K562 (cell line): ENCODE measurements at regions not wholly inside any gene's neighbourhood (a gene's known extent, or its start where the extent isn't known, plus 50 kb on each side); places are given as distances from the start of the nearest gene placed in this dataset.
A peak's percentile ranks its signal among the peaks of the same experiment; 100 is the strongest.

Experiments
- ATF7 ChIP-seq: fragments of 450-650 bp; IDR thresholded peaks from 2 replicates; pipeline ENCODE4 v1.7.1; 2014; ENCODE audit warnings: mild to moderate bottlenecking, moderate library complexity
- CBX1 ChIP-seq: sonication (generic); IDR thresholded peaks from 2 replicates; pipeline ENCODE4 v1.6.1; 2016; ENCODE audit warnings: antibody characterized with exemption, low read depth, mild to moderate bottlenecking
- CEBPG ChIP-seq, 3 experiments: fragments of 200-800 bp in 1 of 3; sonication (Bioruptor generic) in 1 of 3; sonication (generic) in 1 of 3; formaldehyde crosslinking in 1 of 3; IDR thresholded peaks in 2 of 3; conservative IDR thresholded peaks in 1 of 3; 2 replicates each; pipeline versions ENCODE4 v1.6.1 to v1.8.0; 2016 to 2022; ENCODE audit warnings: missing compliant biosample characterization in 2 of 3, missing genetic modification characterization in 2 of 3, mild to moderate bottlenecking in 1 of 3, missing genetic modification reagents in 1 of 3
- FOXK1 ChIP-seq: sonication (generic); formaldehyde crosslinking; IDR thresholded peaks from 2 replicates; pipeline ENCODE4 v1.8.0; 2022; ENCODE audit warnings: missing genetic modification reagents, mild to moderate bottlenecking, borderline replicate concordance
- HDGF ChIP-seq: fragments of 450-650 bp; IDR thresholded peaks from 2 replicates; pipeline ENCODE4 v1.6.1; 2016
- HNRNPL ChIP-seq: fragments of 200-400 bp; formaldehyde crosslinking; IDR thresholded peaks from 2 replicates; pipeline ENCODE4 v1.6.1; 2017; ENCODE audit warnings: low read depth, mild to moderate bottlenecking, low read length
- KDM1A ChIP-seq, 2 experiments: fragments of 450-650 bp; IDR thresholded peaks; 2 replicates each; pipeline ENCODE4 v1.6.1; 2016; ENCODE audit warnings: mild to moderate bottlenecking in 2 of 2
- NR2C1 ChIP-seq, 2 experiments: fragments of 450-650 bp; IDR thresholded peaks; 2 replicates each; pipeline ENCODE4 v1.6.1; 2017; ENCODE audit warnings: mild to moderate bottlenecking in 2 of 2, antibody characterized with exemption in 1 of 2, inconsistent platforms in 1 of 2, missing compliant biosample characterization in 1 of 2, missing genetic modification characterization in 1 of 2
- NR4A1 ChIP-seq, 2 experiments: fragments of 250-450 bp in 1 of 2; fragments of 450-650 bp in 1 of 2; sonication (Bioruptor Pico) in 1 of 2; IDR thresholded peaks; 2 replicates each; pipeline versions ENCODE4 v1.4.0 to v1.6.1; 2016 to 2020; ENCODE audit warnings: mild to moderate bottlenecking in 2 of 2, missing compliant biosample characterization in 1 of 2, missing genetic modification characterization in 1 of 2, moderate library complexity in 1 of 2
- PCBP2 ChIP-seq: fragments of 200-400 bp; formaldehyde crosslinking; IDR thresholded peaks from 2 replicates; pipeline ENCODE4 v1.6.1; 2018; ENCODE audit warnings: low read length, low read depth, mild to moderate bottlenecking, moderate library complexity; ENCODE audit not compliant: poor library complexity, severe bottlenecking
- STAG1 ChIP-seq: sonication (generic); formaldehyde crosslinking; IDR thresholded peaks from 2 replicates; pipeline ENCODE4 v1.5.0; 2020; ENCODE audit warnings: missing genetic modification reagents, borderline replicate concordance
- TAF1 ChIP-seq: IDR thresholded peaks from 2 replicates; pipeline ENCODE4 v1.6.1; 2011; ENCODE audit warnings: mild to moderate bottlenecking, low read length, moderate library complexity; ENCODE audit not compliant: insufficient read depth, control insufficient read depth, severe bottlenecking; ENCODE audit errors: extremely low read depth
- TRIM24 ChIP-seq, 2 experiments: fragments of 450-650 bp; IDR thresholded peaks; 2 replicates each; pipeline ENCODE4 v1.6.1; 2016
- ZNF717 ChIP-seq: fragments of 250-450 bp; sonication (Bioruptor Pico); IDR thresholded peaks from 2 replicates; pipeline ENCODE4 v1.5.0; 2021
- TF ChIP-seq, protein P1 (sequence below): IDR thresholded peaks from 2 replicates; pipeline ENCODE4 v1.6.1; 2014; ENCODE audit warnings: antibody characterized with exemption
- TF ChIP-seq, protein P2 (sequence below): fragments of 250-450 bp; sonication (Bioruptor Pico); IDR thresholded peaks from 2 replicates; pipeline ENCODE4 v1.9.0; 2021; ENCODE audit warnings: mild to moderate bottlenecking
- TF ChIP-seq, protein P3 (sequence below): fragments of 250-450 bp; sonication (Bioruptor Pico); IDR thresholded peaks from 2 replicates; pipeline ENCODE4 v1.5.0; 2021
- TF ChIP-seq, protein P4 (sequence below): fragments of 250-450 bp; sonication (Bioruptor Pico); IDR thresholded peaks from 2 replicates; pipeline ENCODE4 v1.6.1; 2021; ENCODE audit warnings: mild to moderate bottlenecking
- TF ChIP-seq, protein P5 (sequence below): fragments of 450-650 bp; formaldehyde crosslinking; IDR thresholded peaks from 2 replicates; pipeline ENCODE4 v1.4.0; 2020; ENCODE audit warnings: mild to moderate bottlenecking, moderate library complexity
- TF ChIP-seq, protein P6 (sequence below): sonication (generic); formaldehyde crosslinking; IDR thresholded peaks from 2 replicates; pipeline ENCODE4 v1.8.0; 2022; ENCODE audit warnings: mild to moderate bottlenecking, missing genetic modification reagents

DNA sequence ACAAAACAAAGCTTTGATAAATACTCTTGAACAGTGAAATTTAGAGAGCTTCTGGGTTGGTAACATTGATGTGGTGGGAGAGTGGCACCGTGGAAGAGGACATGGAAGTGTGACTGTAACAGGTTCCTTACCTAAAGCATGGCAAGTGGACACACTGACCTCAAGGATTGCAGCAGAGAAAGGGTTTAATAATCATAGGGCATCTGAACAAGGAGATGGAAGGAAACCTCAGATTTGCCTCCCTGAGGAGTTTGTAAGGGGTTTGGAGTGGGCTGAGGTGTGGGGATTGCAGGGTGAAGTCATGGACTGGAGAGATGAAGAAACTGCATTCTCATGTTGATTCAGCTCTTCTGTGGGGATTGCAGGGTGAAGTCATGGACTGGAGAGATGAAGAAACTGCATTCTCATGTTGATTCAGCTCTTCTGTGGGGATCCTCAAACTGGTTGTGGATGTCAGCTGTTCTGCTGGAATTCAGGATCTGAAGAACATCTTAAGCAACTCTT is 83.8 kb upstream of the TLK1 start (continued):
- TF ChIP-seq, protein P1, sequence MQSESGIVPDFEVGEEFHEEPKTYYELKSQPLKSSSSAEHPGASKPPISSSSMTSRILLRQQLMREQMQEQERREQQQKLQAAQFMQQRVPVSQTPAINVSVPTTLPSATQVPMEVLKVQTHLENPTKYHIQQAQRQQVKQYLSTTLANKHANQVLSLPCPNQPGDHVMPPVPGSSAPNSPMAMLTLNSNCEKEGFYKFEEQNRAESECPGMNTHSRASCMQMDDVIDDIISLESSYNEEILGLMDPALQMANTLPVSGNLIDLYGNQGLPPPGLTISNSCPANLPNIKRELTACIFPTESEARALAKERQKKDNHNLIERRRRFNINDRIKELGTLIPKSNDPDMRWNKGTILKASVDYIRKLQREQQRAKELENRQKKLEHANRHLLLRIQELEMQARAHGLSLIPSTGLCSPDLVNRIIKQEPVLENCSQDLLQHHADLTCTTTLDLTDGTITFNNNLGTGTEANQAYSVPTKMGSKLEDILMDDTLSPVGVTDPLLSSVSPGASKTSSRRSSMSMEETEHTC = no peak
- peak; percentile 93 for TF ChIP-seq ATF7
- TF ChIP-seq CEBPG (CRISPR knock-in tag; IDR thresholded peaks at IDR 0.05) = no peak
- TF ChIP-seq CEBPG (tag; conservative IDR thresholded peaks at IDR 0.05 in 1 of 2, IDR thresholded peaks at IDR 0.05 in 1 of 2) = peak; percentile 79 to 86
- no peak for TF ChIP-seq NR2C1 (IDR thresholded peaks at IDR 0.05)
- TF ChIP-seq NR2C1 (tag; IDR thresholded peaks at IDR 0.05) = peak; percentile 35
- TF ChIP-seq ZNF717 = no peak
- TF ChIP-seq, protein P2, sequence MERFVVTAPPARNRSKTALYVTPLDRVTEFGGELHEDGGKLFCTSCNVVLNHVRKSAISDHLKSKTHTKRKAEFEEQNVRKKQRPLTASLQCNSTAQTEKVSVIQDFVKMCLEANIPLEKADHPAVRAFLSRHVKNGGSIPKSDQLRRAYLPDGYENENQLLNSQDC (CRISPR knock-in tag) = no peak
- TF ChIP-seq, protein P3, sequence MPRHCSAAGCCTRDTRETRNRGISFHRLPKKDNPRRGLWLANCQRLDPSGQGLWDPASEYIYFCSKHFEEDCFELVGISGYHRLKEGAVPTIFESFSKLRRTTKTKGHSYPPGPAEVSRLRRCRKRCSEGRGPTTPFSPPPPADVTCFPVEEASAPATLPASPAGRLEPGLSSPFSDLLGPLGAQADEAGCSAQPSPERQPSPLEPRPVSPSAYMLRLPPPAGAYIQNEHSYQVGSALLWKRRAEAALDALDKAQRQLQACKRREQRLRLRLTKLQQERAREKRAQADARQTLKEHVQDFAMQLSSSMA = no peak
- no peak for TF ChIP-seq TAF1
- no peak for TF ChIP-seq NR4A1 (CRISPR knock-in tag; IDR thresholded peaks at IDR 0.05)
- TF ChIP-seq NR4A1 (tag; IDR thresholded peaks at IDR 0.05) = peak; percentile 77
- TF ChIP-seq, protein P4, sequence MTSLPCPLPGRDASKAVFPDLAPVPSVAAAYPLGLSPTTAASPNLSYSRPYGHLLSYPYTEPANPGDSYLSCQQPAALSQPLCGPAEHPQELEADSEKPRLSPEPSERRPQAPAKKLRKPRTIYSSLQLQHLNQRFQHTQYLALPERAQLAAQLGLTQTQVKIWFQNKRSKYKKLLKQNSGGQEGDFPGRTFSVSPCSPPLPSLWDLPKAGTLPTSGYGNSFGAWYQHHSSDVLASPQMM (CRISPR knock-in tag) = no peak
- TF ChIP-seq, protein P5, sequence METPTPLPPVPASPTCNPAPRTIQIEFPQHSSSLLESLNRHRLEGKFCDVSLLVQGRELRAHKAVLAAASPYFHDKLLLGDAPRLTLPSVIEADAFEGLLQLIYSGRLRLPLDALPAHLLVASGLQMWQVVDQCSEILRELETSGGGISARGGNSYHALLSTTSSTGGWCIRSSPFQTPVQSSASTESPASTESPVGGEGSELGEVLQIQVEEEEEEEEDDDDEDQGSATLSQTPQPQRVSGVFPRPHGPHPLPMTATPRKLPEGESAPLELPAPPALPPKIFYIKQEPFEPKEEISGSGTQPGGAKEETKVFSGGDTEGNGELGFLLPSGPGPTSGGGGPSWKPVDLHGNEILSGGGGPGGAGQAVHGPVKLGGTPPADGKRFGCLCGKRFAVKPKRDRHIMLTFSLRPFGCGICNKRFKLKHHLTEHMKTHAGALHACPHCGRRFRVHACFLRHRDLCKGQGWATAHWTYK = no peak
- TF ChIP-seq CBX1 = no peak
- TF ChIP-seq HDGF = no peak
- no peak for TF ChIP-seq STAG1 (CRISPR knock-in tag)
- no peak for TF ChIP-seq HNRNPL
- peak; percentile 46 to 64 for TF ChIP-seq KDM1A (IDR thresholded peaks at IDR 0.05)
- no peak for TF ChIP-seq PCBP2
- peak; percentile 97 for TF ChIP-seq TRIM24 (IDR thresholded peaks at IDR 0.05)
- TF ChIP-seq, protein P6, sequence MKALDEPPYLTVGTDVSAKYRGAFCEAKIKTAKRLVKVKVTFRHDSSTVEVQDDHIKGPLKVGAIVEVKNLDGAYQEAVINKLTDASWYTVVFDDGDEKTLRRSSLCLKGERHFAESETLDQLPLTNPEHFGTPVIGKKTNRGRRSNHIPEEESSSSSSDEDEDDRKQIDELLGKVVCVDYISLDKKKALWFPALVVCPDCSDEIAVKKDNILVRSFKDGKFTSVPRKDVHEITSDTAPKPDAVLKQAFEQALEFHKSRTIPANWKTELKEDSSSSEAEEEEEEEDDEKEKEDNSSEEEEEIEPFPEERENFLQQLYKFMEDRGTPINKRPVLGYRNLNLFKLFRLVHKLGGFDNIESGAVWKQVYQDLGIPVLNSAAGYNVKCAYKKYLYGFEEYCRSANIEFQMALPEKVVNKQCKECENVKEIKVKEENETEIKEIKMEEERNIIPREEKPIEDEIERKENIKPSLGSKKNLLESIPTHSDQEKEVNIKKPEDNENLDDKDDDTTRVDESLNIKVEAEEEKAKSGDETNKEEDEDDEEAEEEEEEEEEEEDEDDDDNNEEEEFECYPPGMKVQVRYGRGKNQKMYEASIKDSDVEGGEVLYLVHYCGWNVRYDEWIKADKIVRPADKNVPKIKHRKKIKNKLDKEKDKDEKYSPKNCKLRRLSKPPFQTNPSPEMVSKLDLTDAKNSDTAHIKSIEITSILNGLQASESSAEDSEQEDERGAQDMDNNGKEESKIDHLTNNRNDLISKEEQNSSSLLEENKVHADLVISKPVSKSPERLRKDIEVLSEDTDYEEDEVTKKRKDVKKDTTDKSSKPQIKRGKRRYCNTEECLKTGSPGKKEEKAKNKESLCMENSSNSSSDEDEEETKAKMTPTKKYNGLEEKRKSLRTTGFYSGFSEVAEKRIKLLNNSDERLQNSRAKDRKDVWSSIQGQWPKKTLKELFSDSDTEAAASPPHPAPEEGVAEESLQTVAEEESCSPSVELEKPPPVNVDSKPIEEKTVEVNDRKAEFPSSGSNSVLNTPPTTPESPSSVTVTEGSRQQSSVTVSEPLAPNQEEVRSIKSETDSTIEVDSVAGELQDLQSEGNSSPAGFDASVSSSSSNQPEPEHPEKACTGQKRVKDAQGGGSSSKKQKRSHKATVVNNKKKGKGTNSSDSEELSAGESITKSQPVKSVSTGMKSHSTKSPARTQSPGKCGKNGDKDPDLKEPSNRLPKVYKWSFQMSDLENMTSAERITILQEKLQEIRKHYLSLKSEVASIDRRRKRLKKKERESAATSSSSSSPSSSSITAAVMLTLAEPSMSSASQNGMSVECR = no peak
- TF ChIP-seq FOXK1 = no peak; the same call in 1 of the 2 replicates
